H1 (cell line): ENCODE measurements at regions not wholly inside any gene's neighbourhood (a gene's known extent, or its start where the extent isn't known, plus 50 kb on each side); places are given as distances from the start of the nearest gene placed in this dataset.

Source experiments
- BCL11A ChIP-seq, 2 experiments: IDR thresholded peaks; one replicate each; pipeline ENCODE4 v1.6.1; 2011; ENCODE audit warnings: low read depth in 2 of 2, low read length in 2 of 2, mild to moderate bottlenecking in 2 of 2
- BRCA1 ChIP-seq: IDR thresholded peaks from 2 replicates; pipeline ENCODE4 v1.6.1; 2012; ENCODE audit warnings: low read depth, low read length, improper control_type of control experiment
- CBX5 ChIP-seq: fragments of 300-800, 300-1000 bp; sonication (generic); IDR thresholded peaks from 2 replicates; pipeline ENCODE4 v1.7.1; 2016; ENCODE audit warnings: antibody characterized with exemption, low read length, low read depth
- CHD7 ChIP-seq: fragments of 300-600 bp; sonication (generic); IDR thresholded peaks from 2 replicates; pipeline ENCODE4 v1.7.1; 2012; ENCODE audit warnings: low read length, moderate library complexity, mild to moderate bottlenecking, inconsistent platforms; ENCODE audit not compliant: insufficient replicate concordance
- FOSL1 ChIP-seq: IDR thresholded peaks from 2 replicates; pipeline ENCODE4 v1.6.1; 2011; ENCODE audit warnings: mild to moderate bottlenecking, low read depth, low read length, moderate library complexity; ENCODE audit not compliant: insufficient read depth
- HDAC6 ChIP-seq: IDR thresholded peaks from one replicate; pipeline ENCODE4 v1.7.1; 2012; ENCODE audit warnings: low read depth, mild to moderate bottlenecking, inconsistent platforms, low read length, moderate library complexity
- MAFK ChIP-seq: IDR thresholded peaks from 2 replicates; pipeline ENCODE4 v1.6.1; 2012; ENCODE audit warnings: low read depth, mild to moderate bottlenecking, improper control_type of control experiment, low read length
- POU5F1 ChIP-seq: IDR thresholded peaks from 2 replicates; pipeline ENCODE4 v1.6.1; 2011; ENCODE audit warnings: low read depth, mild to moderate bottlenecking, low read length, moderate library complexity
- RAD21 ChIP-seq, 2 experiments: IDR thresholded peaks in 1 of 2; conservative IDR thresholded peaks in 1 of 2; 2 replicates each; pipeline ENCODE4 v1.6.1; 2011; ENCODE audit warnings: low read depth in 2 of 2, low read length in 2 of 2, improper control_type of control experiment in 1 of 2, inconsistent platforms in 1 of 2, mild to moderate bottlenecking in 1 of 2, moderate library complexity in 1 of 2
- SIN3A ChIP-seq, 2 experiments: IDR thresholded peaks in 1 of 2; conservative IDR thresholded peaks in 1 of 2; 2 replicates each; pipeline ENCODE4 v1.6.1; 2011 to 2012; ENCODE audit warnings: low read length in 2 of 2, improper control_type of control experiment in 1 of 2, low read depth in 1 of 2, mild to moderate bottlenecking in 1 of 2
- SIRT6 ChIP-seq: IDR thresholded peaks from one replicate; pipeline ENCODE4 v1.7.1; 2012; ENCODE audit warnings: low read length, inconsistent platforms
- SP1 ChIP-seq: IDR thresholded peaks from 2 replicates; pipeline ENCODE4 v1.6.1; 2011; ENCODE audit warnings: low read depth, low read length
- TAF7 ChIP-seq: optimal IDR thresholded peaks from 2 replicates; pipeline ENCODE3; 2011; ENCODE audit warnings: low read depth, mild to moderate bottlenecking, inconsistent platforms, low read length, moderate library complexity, borderline replicate concordance

GRCh38 chr13:73477441-73477840 is 418.6 kb downstream of the KLF5 start (continued):
- TF ChIP-seq CHD7 (no peak), RAD21 (IDR thresholded peaks at IDR 0.05 in 1 of 2, conservative IDR thresholded peaks at IDR 0.05 in 1 of 2; ENCODE audit: low read depth in 2 of 2, low read length in 2 of 2) (no peak), MAFK (no peak), CBX5 (no peak), TAF7 (no peak), SIN3A (conservative IDR thresholded peaks at IDR 0.05 in 1 of 2, IDR thresholded peaks at IDR 0.05 in 1 of 2; ENCODE audit: low read depth in 1 of 2, low read length in 2 of 2) (no peak), SIRT6 (no peak), BRCA1 (no peak), BCL11A (IDR thresholded peaks at IDR 0.05; ENCODE audit: low read depth in 2 of 2, low read length in 2 of 2) (no peak), SP1 (no peak), POU5F1 (no peak), FOSL1 (no peak), HDAC6 (no peak)
